ENCODE measurements at regions not wholly inside any gene's neighbourhood (a gene's known extent, or its start where the extent isn't known, plus 50 kb on each side); places are given as distances from the start of the nearest gene placed in this dataset.
"Not testable (repeated sequence)": the region's sequence is repeated elsewhere in the genome, so short reads cannot be mapped to it uniquely, and the experiment has no call there.

GRCh38 chr6:170146640-170147039, 144.2 kb downstream of the DLL1 start:
- no peak for DNase-seq (ENCODE audit: low read depth)
- no peak for TF ChIP-seq CTCF (IDR thresholded peaks at IDR 0.05; ENCODE audit: insufficient read depth, low read length)
- no peak overlapping the region for H3K4me3 ChIP-seq (ENCODE audit: low read depth, low read length)

- not testable (repeated sequence) for H3K4me3 ChIP-seq (ENCODE audit: low read depth, low read length); DNase-seq (ENCODE audit: low read depth)
Measured at GRCh38 chr6:170146131-170146530, 144.7 kb downstream of the DLL1 start.

- DNase-seq (ENCODE audit: low read depth); H3K4me3 ChIP-seq (ENCODE audit: low read depth, low read length): not testable (repeated sequence)
Measured at GRCh38 chr6:170145716-170146115, 145.2 kb downstream of the DLL1 start.

GRCh38 chr6:170145272-170145592, 145.6 kb downstream of the DLL1 start:
- no peak for DNase-seq (ENCODE audit: low read depth)
- no peak for TF ChIP-seq CTCF (IDR thresholded peaks at IDR 0.05; ENCODE audit: insufficient read depth, low read length)
- H3K4me3 ChIP-seq (ENCODE audit: low read depth, low read length) = no peak overlapping the region

GRCh38 chr6:170144571-170145271, 146.2 kb downstream of the DLL1 start:
- H3K4me3 ChIP-seq (ENCODE audit: low read depth, low read length) = no peak overlapping the region
- no peak for DNase-seq (ENCODE audit: low read depth)
- no peak for TF ChIP-seq CTCF (IDR thresholded peaks at IDR 0.05; ENCODE audit: insufficient read depth, low read length)

- no peak for DNase-seq (ENCODE audit: low read depth)
- TF ChIP-seq CTCF (IDR thresholded peaks at IDR 0.05; ENCODE audit: insufficient read depth, low read length) = no peak
- H3K4me3 ChIP-seq (ENCODE audit: low read depth, low read length) = no peak overlapping the region
Measured at GRCh38 chr6:170143401-170144150, 147.3 kb downstream of the DLL1 start.

- no peak for DNase-seq (ENCODE audit: low read depth)
- H3K4me3 ChIP-seq (ENCODE audit: low read depth, low read length) = no peak overlapping the region
- TF ChIP-seq CTCF (IDR thresholded peaks at IDR 0.05; ENCODE audit: insufficient read depth, low read length) = no peak
Measured at GRCh38 chr6:170142559-170142958, 148.3 kb downstream of the DLL1 start.

GRCh38 chr6:170141061-170141460, 149.8 kb downstream of the DLL1 start:
- not testable (repeated sequence) for H3K4me3 ChIP-seq (ENCODE audit: low read depth, low read length); DNase-seq (ENCODE audit: low read depth)
